ENCODE measurements at regions not wholly inside any gene's neighbourhood (a gene's known extent, or its start where the extent isn't known, plus 50 kb on each side); places are given as distances from the start of the nearest gene placed in this dataset.

DNA sequence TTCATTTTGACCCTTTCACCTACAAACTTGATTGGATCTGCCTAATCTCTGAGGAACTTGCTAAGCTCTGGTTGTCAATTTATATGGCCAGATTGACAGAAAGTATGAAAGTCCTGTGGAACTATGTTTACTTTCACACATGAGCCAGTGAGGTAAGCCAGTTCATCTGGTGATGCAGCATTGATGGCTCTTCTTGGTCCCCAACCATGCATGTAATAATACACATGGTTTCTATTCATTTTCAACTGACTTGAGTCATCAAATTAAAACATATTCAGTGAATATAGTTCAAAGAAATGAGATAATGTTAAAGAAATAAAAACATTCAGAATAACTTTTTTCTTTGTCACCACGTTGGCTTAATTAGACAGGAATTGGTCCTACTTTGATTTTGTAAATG lies 336.1 kb upstream of the THBS1 start (continued):
- TF ChIP-seq ASH2L (IDR thresholded peaks at IDR 0.05; ENCODE audit: low read length), result no peak

DNA sequence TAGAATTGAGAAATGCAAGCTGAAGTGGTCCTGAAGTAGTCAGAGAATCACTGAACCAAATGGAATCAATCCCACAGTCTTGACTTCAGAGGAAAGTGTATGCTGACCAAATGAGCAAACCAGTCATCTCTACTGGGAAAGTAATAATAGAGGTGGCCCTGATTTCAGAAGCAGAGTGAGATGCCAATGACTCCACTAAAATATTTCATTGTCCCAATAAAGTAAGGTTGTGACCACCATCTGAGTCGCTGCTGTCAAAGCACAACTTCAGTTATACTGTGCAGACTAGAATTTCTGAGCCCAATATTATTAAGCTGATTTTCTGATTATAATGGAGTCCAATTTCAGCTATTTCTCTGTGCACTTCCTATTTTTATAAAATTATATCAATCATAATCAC lies 334.4 kb upstream of the THBS1 start:
- Histone ChIP-seq H2BK15ac (ENCODE audit: low read length) (no peak overlapping the region), H3K79me2 (ENCODE audit: control insufficient read depth in 1 of 2, insufficient read depth in 2 of 2, low read length in 2 of 2) (no peaks in the 10 kb centered on the region), H3K56ac (replicated peaks; ENCODE audit: insufficient read length, low read depth, low read length) (no peak overlapping the region), H3K4me1 (replicated peaks in 1 of 4; ENCODE audit: control insufficient read depth in 3 of 4, insufficient read depth in 4 of 4, low read length in 3 of 4) (no peaks in the 10 kb centered on the region), H4K91ac (replicated peaks; ENCODE audit: insufficient read length, low read length) (no peak overlapping the region), H3K27ac (ENCODE audit: low read depth, low read length) (no peak overlapping the region), H2BK5ac (ENCODE audit: low read depth, low read length) (no peak overlapping the region), H3K14ac (ENCODE audit: insufficient read length) (no peak overlapping the region), H4K5ac (ENCODE audit: insufficient read length, low read depth, low read length) (no peak overlapping the region), H3K4ac (replicated peaks; ENCODE audit: insufficient read length, low read depth, low read length) (no peak overlapping the region), H4K8ac (ENCODE audit: extremely low read depth, insufficient read depth, low read length) (no peak overlapping the region), H3K79me1 (ENCODE audit: low read depth, low read length) (no peaks in the 10 kb centered on the region), H2BK120ac (replicated peaks; ENCODE audit: low read depth, low read length) (no peak overlapping the region), H2BK20ac (ENCODE audit: low read length) (no peak overlapping the region), H3K23ac (ENCODE audit: insufficient read length) (no peak overlapping the region), H3K9me3 (ENCODE audit: insufficient read depth in 2 of 2, low read depth in 1 of 2, low read length in 1 of 2) (no peaks in the 10 kb centered on the region), H2AFZ (ENCODE audit: low read length) (no peak overlapping the region), H3K9ac (replicated peaks in 1 of 4; ENCODE audit: extremely low read depth in 1 of 4, low read depth in 3 of 4, low read length in 3 of 4) (no peak overlapping the region), H3K18ac (ENCODE audit: extremely low read depth, low read length) (no peak overlapping the region), H3K4me2 (ENCODE audit: insufficient read depth in 1 of 2, low read depth in 2 of 2, low read length in 2 of 2) (no peak overlapping the region), H3K23me2 (ENCODE audit: low read depth, low read length) (no peaks in the 10 kb centered on the region), H3K27me3 (replicated peaks in 1 of 4; ENCODE audit: control insufficient read depth in 3 of 4, extremely low read depth in 1 of 4, insufficient read depth in 3 of 4, low read length in 3 of 4) (no peaks in the 10 kb centered on the region), H3K4me3 (ENCODE audit: extremely low read depth in 1 of 4, insufficient read depth in 2 of 4, low read depth in 3 of 4, low read length in 4 of 4) (no peak overlapping the region), H3K36me3 (ENCODE audit: control insufficient read depth in 2 of 4, insufficient read depth in 4 of 4, low read length in 3 of 4) (no peaks in the 10 kb centered on the region), H2AK5ac (ENCODE audit: low read depth, low read length) (no peak overlapping the region), H4K20me1 (replicated peaks in 1 of 2; ENCODE audit: control insufficient read depth in 1 of 2, insufficient read depth in 2 of 2, low read length in 2 of 2) (no peaks in the 10 kb centered on the region), H2BK12ac (ENCODE audit: low read depth, low read length) (no peak overlapping the region)
- ChIA-PET POLR2A (ENCODE audit: partially characterized antibody) (no interaction called here), CTCF (ENCODE audit: partially characterized antibody) (no interaction called here)
- no peak for FAIRE-seq
- 88% methylated on average over 1 of the region's 1 CpG; no CpG with 5 or more reads in 1 of the 2 experiments for WGBS, 2 experiments (ENCODE audit: extremely low coverage in 1 of 2, insufficient coverage in 1 of 2, insufficient read length in 1 of 2, insufficient replicate concordance in 2 of 2, low coverage in 1 of 2, low lambda C conversion rate in 2 of 2, missing lambda C conversion rate in 1 of 2)
- no peak for DNase-seq (ENCODE audit: low read depth in 1 of 2, low spot score in 2 of 2)
- no peak for TF ChIP-seq KDM1A (IDR thresholded peaks at IDR 0.05; ENCODE audit: borderline replicate concordance, low read length)
- no peak for TF ChIP-seq BACH1 (IDR thresholded peaks at IDR 0.05; ENCODE audit: low read length)
- no peak for TF ChIP-seq CBX8 (IDR thresholded peaks at IDR 0.05; ENCODE audit: borderline replicate concordance, low read depth, low read length)
- TF ChIP-seq POU5F1 (IDR thresholded peaks at IDR 0.05; ENCODE audit: low read depth, low read length), result no peak
- TF ChIP-seq PHF8 (conservative IDR thresholded peaks at IDR 0.05; ENCODE audit: low read depth, low read length), result no peak
- no peak for TF ChIP-seq POLR2A (IDR thresholded peaks at IDR 0.05; ENCODE audit: control extremely low read depth in 1 of 2, low read depth in 2 of 2, low read length in 2 of 2)
- no peak for TF ChIP-seq RXRA (IDR thresholded peaks at IDR 0.05; ENCODE audit: insufficient read depth, low read depth, low read length)
- TF ChIP-seq TBP (IDR thresholded peaks at IDR 0.05; ENCODE audit: low read depth, low read length), result no peak
- TF ChIP-seq SP1 (IDR thresholded peaks at IDR 0.05; ENCODE audit: low read depth, low read length), result no peak
